GM12878 (cell line): ENCODE measurements at regions not wholly inside any gene's neighbourhood (a gene's known extent, or its start where the extent isn't known, plus 50 kb on each side); places are given as distances from the start of the nearest gene placed in this dataset.

Source experiments
- ATAC-seq: fragments of 200-7000 bp; cut with Tn5 transposase; 3 replicates; pipeline ENCODE4 v1.9.1; 2020; ENCODE audit warnings: mild to moderate bottlenecking, moderate library complexity
- BruUV-seq: library from RNA; stranded (reverse); fragments of 400-500 nt; replicated peaks from 2 replicates; lab custom pipeline; 2021; lab: Mats Ljungman, UMichigan
- CTCF ChIA-PET: fragments of 300-600 bp; sonication (Branson Sonifier 250); formaldehyde crosslinking; extraction: SDS; loops from one replicate; lab custom pipeline; 2021; ENCODE audit warnings: inconsistent platforms; lab: Yijun Ruan, JAX
- POLR2A ChIA-PET: fragments of 350-600 bp; formaldehyde crosslinking; extraction: SDS; loops from one replicate; lab custom pipeline; 2021; ENCODE audit warnings: inconsistent platforms; lab: Charles Lee
- RAD21 ChIA-PET: fragments of 300-600 bp; sonication (Branson Sonifier 250); formaldehyde crosslinking; loops from one replicate; lab custom pipeline; 2023; ENCODE audit warnings: antibody characterized with exemption; ENCODE audit not compliant: unreplicated experiment; lab: Charles Lee
- SMC1A ChIA-PET: fragments of 300-600 bp; sonication (Branson Sonifier 250); formaldehyde crosslinking; loops from one replicate; lab custom pipeline; 2023; ENCODE audit not compliant: unreplicated experiment, uncharacterized antibody; lab: Charles Lee
- DNase-seq: peaks from one replicate; pipeline ENCODE4 v3.0.0-alpha.2; 2011; ENCODE audit warnings: low read depth, low spot score
- FAIRE-seq: peaks from 3 replicates; lab custom pipeline; 2011; peaks lifted over from hg19 to GRCh38; lab: Jason Lieb, UNC
- H2AFZ ChIP-seq: 2 replicates; pipeline ENCODE4 v1.6.0; 2011; ENCODE audit warnings: low read depth, low read length, control low read depth; ENCODE audit not compliant: control insufficient read depth
- H3K27ac ChIP-seq: 2 replicates; pipeline ENCODE4 v1.5.1; 2011; ENCODE audit warnings: control low read depth; ENCODE audit not compliant: control insufficient read depth, insufficient read depth
- H3K27me3 ChIP-seq, 2 experiments: replicated peaks in 1 of 2; 2 replicates each; pipeline versions ENCODE4 v1.6.0 to v1.6.1; 2011; ENCODE audit warnings: low read length in 1 of 2; ENCODE audit not compliant: control insufficient read depth in 2 of 2, insufficient read depth in 2 of 2
- H3K36me3 ChIP-seq, 2 experiments: 2 replicates each; pipeline ENCODE4 v1.5.1; 2011; ENCODE audit warnings: low read length in 1 of 2; ENCODE audit not compliant: control insufficient read depth in 2 of 2, insufficient read depth in 2 of 2
- H3K4me1 ChIP-seq: 2 replicates; pipeline ENCODE4 v1.6.1; 2011; ENCODE audit warnings: mild to moderate bottlenecking, low read length, moderate library complexity, mixed read lengths; ENCODE audit not compliant: control insufficient read depth, insufficient read depth
- H3K4me2 ChIP-seq: 2 replicates; pipeline ENCODE4 v1.6.0; 2011; ENCODE audit warnings: control low read depth; ENCODE audit not compliant: control insufficient read depth, insufficient read depth
- H3K4me3 ChIP-seq: fragments of 200-600 bp; sonication (generic); 2 replicates; pipeline ENCODE4 v1.5.1; 2016
- H3K79me2 ChIP-seq: 2 replicates; pipeline ENCODE4 v1.6.0; 2011; ENCODE audit warnings: low read length; ENCODE audit not compliant: control insufficient read depth, insufficient read depth
- H3K9ac ChIP-seq: 2 replicates; pipeline ENCODE4 v1.8.0; 2011; ENCODE audit warnings: low read length, control low read depth, mixed read lengths; ENCODE audit not compliant: control insufficient read depth, insufficient read depth
- H3K9me3 ChIP-seq: replicated peaks from 3 replicates; pipeline ENCODE4 v1.5.1; 2011; ENCODE audit warnings: mild to moderate bottlenecking, low read length; ENCODE audit not compliant: control insufficient read depth, insufficient read depth
- H4K20me1 ChIP-seq: 2 replicates; pipeline ENCODE4 v1.6.0; 2011; ENCODE audit not compliant: control insufficient read depth, insufficient read depth
- BCL11A ChIP-seq: IDR thresholded peaks from 2 replicates; pipeline ENCODE4 v1.6.1; 2011; ENCODE audit warnings: low read depth, low read length
- CBX3 ChIP-seq: fragments of 200-600 bp; sonication (generic); IDR thresholded peaks from 2 replicates; pipeline ENCODE4 v1.6.1; 2016; ENCODE audit warnings: low read depth, borderline replicate concordance
- CHD1 ChIP-seq: IDR thresholded peaks from 2 replicates; pipeline ENCODE4 v1.6.1; 2012; ENCODE audit warnings: low read depth, low read length, improper control_type of control experiment
- EED ChIP-seq: sonication (generic); IDR thresholded peaks from 2 replicates; pipeline ENCODE4 v1.6.1; 2016; ENCODE audit warnings: antibody characterized with exemption, low read depth
- FOS ChIP-seq: IDR thresholded peaks from 3 replicates; pipeline ENCODE4 v1.6.1; 2011; ENCODE audit warnings: borderline replicate concordance; ENCODE audit not compliant: insufficient read length; ENCODE audit errors: extremely low read depth
- FOXK2 ChIP-seq: fragments of 450-650 bp; IDR thresholded peaks from 2 replicates; pipeline ENCODE4 v1.6.1; 2017; ENCODE audit warnings: mild to moderate bottlenecking, moderate library complexity
- FOXM1 ChIP-seq: IDR thresholded peaks from 2 replicates; pipeline ENCODE4 v1.6.1; 2012; ENCODE audit warnings: low read depth, mild to moderate bottlenecking, inconsistent platforms, low read length, moderate library complexity
- IRF4 ChIP-seq: IDR thresholded peaks from 2 replicates; pipeline ENCODE4 v1.6.1; 2011; ENCODE audit warnings: low read depth, low read length
- NR2C2 ChIP-seq: IDR thresholded peaks from 2 replicates; pipeline ENCODE4 v1.6.1; 2011; ENCODE audit warnings: borderline replicate concordance, low read depth; ENCODE audit not compliant: control insufficient read depth, insufficient read length
- RAD51 ChIP-seq: fragments of 450-650 bp; IDR thresholded peaks from 2 replicates; pipeline ENCODE4 v1.6.1; 2016; ENCODE audit warnings: moderate library complexity, mild to moderate bottlenecking, inconsistent platforms
- RBBP5 ChIP-seq: fragments of 200-600 bp; sonication (generic); conservative IDR thresholded peaks from 2 replicates; pipeline ENCODE4 v1.6.1; 2016
- RFX5 ChIP-seq: IDR thresholded peaks from 2 replicates; pipeline ENCODE4 v1.6.1; 2011; ENCODE audit warnings: low read depth, low read length, improper control_type of control experiment
- STAT1 ChIP-seq: fragments of 450-650 bp; conservative IDR thresholded peaks from 2 replicates; pipeline ENCODE4 v1.6.1; 2014; ENCODE audit warnings: antibody characterized with exemption, mild to moderate bottlenecking
- TAF1 ChIP-seq: IDR thresholded peaks from 2 replicates; pipeline ENCODE4 v1.6.1; 2011; ENCODE audit warnings: mild to moderate bottlenecking, low read depth, low read length, borderline replicate concordance
- TARDBP ChIP-seq: IDR thresholded peaks from 2 replicates; pipeline ENCODE4 v1.6.1; 2016; ENCODE audit warnings: borderline replicate concordance
- ZBTB40 ChIP-seq: fragments of 450-650 bp; IDR thresholded peaks from 2 replicates; pipeline ENCODE4 v1.6.1; 2016; ENCODE audit warnings: mild to moderate bottlenecking, moderate library complexity, borderline replicate concordance
- ZNF207 ChIP-seq: fragments of 450-650 bp; IDR thresholded peaks from 2 replicates; pipeline ENCODE4 v1.6.1; 2014; ENCODE audit warnings: antibody characterized with exemption, mild to moderate bottlenecking, borderline replicate concordance
- ZZZ3 ChIP-seq: IDR thresholded peaks from 2 replicates; pipeline ENCODE4 v1.6.1; 2011; ENCODE audit warnings: low read depth; ENCODE audit not compliant: control insufficient read depth, insufficient read length
- WGBS: methylation state at CpG from one replicate; pipeline ENCODE4 v1.1.6; 2016; ENCODE audit warnings: low lambda C conversion rate; ENCODE audit not compliant: insufficient replicate concordance, insufficient coverage; ENCODE audit errors: missing lambda C conversion rate; 5-methylcytosine and 5-hydroxymethylcytosine counted together
- in situ Hi-C: fragments of 300-500 bp; cut with MboI; formaldehyde crosslinking; loops from 9 replicates; pipeline ENCODE4 v1.14.3; 2018; ENCODE audit warnings: mixed read lengths
- intact Hi-C: fragments of 100-400 bp; cut with micrococcal nuclease; formaldehyde crosslinking; loops from one replicate; pipeline ENCODE4 v1.14.2; 2022; ENCODE audit not compliant: unreplicated experiment

- TF ChIP-seq CHD1 (no peak), NR2C2 (no peak), BCL11A (no peak), ZBTB40 (no peak), TAF1 (no peak), ZNF207 (no peak), RBBP5 (no peak)
- TF ChIP-seq, all 136 proteins: peak for 0
Measured at GRCh38 chr2:167732326-167732725, 515.1 kb downstream of the STK39 start (continued).

- no peaks in the 10 kb centered on the region for H3K9me3 ChIP-seq
- no peak overlapping the region for H3K4me2 ChIP-seq
- in situ Hi-C loops, result no loop called here
- BruUV-seq, result no TSS peak
- peaks cover 0 to 1% of the 10 kb centered on the region in 2 experiments; a peak in 1 of 4 replicates for H3K27me3 ChIP-seq
- ATAC-seq, result no peak
- DNase-seq, result no peak
- ChIA-PET SMC1A (interaction anchor here (1.4 kb wide), 1 partner anchor 25 kb away, joined by 3 read pairs; no protein-coding TSS in a partner anchor), CTCF (no interaction called here), RAD21 (no interaction called here), POLR2A (no interaction called here)
- H2AFZ ChIP-seq, result no peak overlapping the region
- no peaks in the 10 kb centered on the region for H3K4me1 ChIP-seq
- H4K20me1 ChIP-seq, result no peaks in the 10 kb centered on the region
- H3K4me3 ChIP-seq, result no peak overlapping the region
- no peaks in the 10 kb centered on the region for H3K36me3 ChIP-seq
- H3K9ac ChIP-seq, result no peak overlapping the region
- FAIRE-seq, result no peak
- no peaks in the 10 kb centered on the region for H3K79me2 ChIP-seq
- WGBS, result 95% methylated on average over 3 of the region's 3 CpGs
- intact Hi-C loops, result no loop called here
- H3K27ac ChIP-seq, result no peak overlapping the region
- TF ChIP-seq FOS, result no peak
- TF ChIP-seq ZZZ3, result no peak
- TF ChIP-seq RAD51, result no peak
- no peak for TF ChIP-seq RFX5
- no peak for TF ChIP-seq FOXM1
- TF ChIP-seq ZNF207, result no peak
- no peak for TF ChIP-seq STAT1
- no peak for TF ChIP-seq EED
- no peak for TF ChIP-seq TARDBP
- TF ChIP-seq FOXK2, result no peak
- no peak for TF ChIP-seq IRF4
- TF ChIP-seq CBX3, result no peak
- TF ChIP-seq, all 136 proteins: peak for 0
Measured at GRCh38 chr2:167729911-167730310, 517.5 kb downstream of the STK39 start.
